ENCODE measurements at regions not wholly inside any gene's neighbourhood (a gene's known extent, or its start where the extent isn't known, plus 50 kb on each side); places are given as distances from the start of the nearest gene placed in this dataset.

GRCh38 chr4:153153339-153153871, 50.8 kb upstream of the TRIM2 start:
- DNase-seq (ENCODE audit: insufficient read length, low spot score) (no peak), FAIRE-seq (no peak)
- TF ChIP-seq, protein P1, sequence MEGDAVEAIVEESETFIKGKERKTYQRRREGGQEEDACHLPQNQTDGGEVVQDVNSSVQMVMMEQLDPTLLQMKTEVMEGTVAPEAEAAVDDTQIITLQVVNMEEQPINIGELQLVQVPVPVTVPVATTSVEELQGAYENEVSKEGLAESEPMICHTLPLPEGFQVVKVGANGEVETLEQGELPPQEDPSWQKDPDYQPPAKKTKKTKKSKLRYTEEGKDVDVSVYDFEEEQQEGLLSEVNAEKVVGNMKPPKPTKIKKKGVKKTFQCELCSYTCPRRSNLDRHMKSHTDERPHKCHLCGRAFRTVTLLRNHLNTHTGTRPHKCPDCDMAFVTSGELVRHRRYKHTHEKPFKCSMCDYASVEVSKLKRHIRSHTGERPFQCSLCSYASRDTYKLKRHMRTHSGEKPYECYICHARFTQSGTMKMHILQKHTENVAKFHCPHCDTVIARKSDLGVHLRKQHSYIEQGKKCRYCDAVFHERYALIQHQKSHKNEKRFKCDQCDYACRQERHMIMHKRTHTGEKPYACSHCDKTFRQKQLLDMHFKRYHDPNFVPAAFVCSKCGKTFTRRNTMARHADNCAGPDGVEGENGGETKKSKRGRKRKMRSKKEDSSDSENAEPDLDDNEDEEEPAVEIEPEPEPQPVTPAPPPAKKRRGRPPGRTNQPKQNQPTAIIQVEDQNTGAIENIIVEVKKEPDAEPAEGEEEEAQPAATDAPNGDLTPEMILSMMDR (IDR thresholded peaks at IDR 0.05; ENCODE audit: insufficient read depth, missing control alignments): no peak

GRCh38 chr4:153154007-153154975, 50.0 kb upstream of the TRIM2 start:
- FAIRE-seq: no peak

More at GRCh38 chr4:153154007-153154975, 50.0 kb upstream of the TRIM2 start:
- TF ChIP-seq, protein P1 (IDR thresholded peaks at IDR 0.05; ENCODE audit: insufficient read depth, missing control alignments): no peak
- DNase-seq (ENCODE audit: insufficient read length, low spot score): no peak

Data from D721Med (cell line).